Fibroblast of skin of scalp (primary cell): ENCODE measurements at regions not wholly inside any gene's neighbourhood (a gene's known extent, or its start where the extent isn't known, plus 50 kb on each side); places are given as distances from the start of the nearest gene placed in this dataset.

Source experiments
- DNase-seq: peaks from one replicate; pipeline ENCODE4 v3.0.0-alpha.2; 2013

GRCh38 chr3:72340056-72340455 lies 508.2 kb downstream of the SHQ1 start:
- no peak for DNase-seq

GRCh38 chr3:72339670-72340030 lies 508.6 kb downstream of the SHQ1 start:
- no peak for DNase-seq

GRCh38 chr3:72338942-72339669 lies 509.1 kb downstream of the SHQ1 start:
- peak; percentile 79 for DNase-seq

- no peak for DNase-seq
Measured at GRCh38 chr3:72338082-72338941, 509.9 kb downstream of the SHQ1 start.

DNA sequence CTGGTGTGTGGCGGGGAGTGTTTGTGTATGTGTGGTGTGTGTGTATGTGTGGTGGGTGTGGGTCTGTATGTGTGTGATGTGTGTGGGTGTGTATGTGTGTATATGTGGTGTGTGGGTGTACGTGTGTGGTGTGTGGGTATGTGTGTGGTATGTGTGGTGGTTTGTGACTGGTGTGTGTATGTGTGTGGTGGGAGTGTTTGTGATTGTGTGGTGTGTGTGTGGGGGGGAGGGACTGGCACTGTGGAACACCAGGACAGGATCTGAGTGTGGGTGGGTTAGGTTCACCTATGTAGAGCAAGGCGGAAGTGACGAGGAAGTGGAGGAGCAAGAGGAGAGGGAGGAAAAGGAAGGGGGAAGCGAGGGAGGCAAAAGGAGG lies 510.8 kb downstream of the SHQ1 start:
- no peak for DNase-seq

- DNase-seq, result peak; percentile 85
Measured at GRCh38 chr3:72336821-72337479, 511.3 kb downstream of the SHQ1 start.

DNA sequence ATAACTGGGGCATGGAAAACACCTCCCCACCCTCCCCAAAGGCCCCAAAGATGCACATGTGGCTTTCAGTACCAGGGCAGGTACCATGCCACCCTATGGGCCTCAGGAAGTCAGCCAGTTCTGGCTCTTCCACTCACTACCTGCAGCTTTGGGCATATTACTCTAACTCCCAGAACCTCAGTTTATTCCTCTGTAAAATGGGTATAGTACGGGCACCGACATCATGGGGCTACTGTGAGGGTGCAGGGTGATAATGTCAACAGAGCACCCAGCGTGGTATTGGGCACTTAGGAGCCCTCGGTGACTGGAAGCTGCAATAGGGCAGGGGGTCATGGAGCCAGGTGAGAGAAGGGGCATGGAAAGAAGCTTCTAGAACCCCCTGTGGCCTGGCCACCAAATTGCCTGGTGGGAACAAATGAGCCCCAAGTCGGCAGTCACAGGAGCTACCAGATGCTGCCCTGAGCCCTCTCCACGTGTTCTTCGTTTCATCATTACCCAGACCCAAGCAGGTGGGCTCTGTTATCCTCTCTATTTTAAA lies 512.1 kb downstream of the SHQ1 start:
- no peak for DNase-seq

GRCh38 chr3:72335458-72336095 lies 512.7 kb downstream of the SHQ1 start:
- peak; percentile 77 for DNase-seq

DNA sequence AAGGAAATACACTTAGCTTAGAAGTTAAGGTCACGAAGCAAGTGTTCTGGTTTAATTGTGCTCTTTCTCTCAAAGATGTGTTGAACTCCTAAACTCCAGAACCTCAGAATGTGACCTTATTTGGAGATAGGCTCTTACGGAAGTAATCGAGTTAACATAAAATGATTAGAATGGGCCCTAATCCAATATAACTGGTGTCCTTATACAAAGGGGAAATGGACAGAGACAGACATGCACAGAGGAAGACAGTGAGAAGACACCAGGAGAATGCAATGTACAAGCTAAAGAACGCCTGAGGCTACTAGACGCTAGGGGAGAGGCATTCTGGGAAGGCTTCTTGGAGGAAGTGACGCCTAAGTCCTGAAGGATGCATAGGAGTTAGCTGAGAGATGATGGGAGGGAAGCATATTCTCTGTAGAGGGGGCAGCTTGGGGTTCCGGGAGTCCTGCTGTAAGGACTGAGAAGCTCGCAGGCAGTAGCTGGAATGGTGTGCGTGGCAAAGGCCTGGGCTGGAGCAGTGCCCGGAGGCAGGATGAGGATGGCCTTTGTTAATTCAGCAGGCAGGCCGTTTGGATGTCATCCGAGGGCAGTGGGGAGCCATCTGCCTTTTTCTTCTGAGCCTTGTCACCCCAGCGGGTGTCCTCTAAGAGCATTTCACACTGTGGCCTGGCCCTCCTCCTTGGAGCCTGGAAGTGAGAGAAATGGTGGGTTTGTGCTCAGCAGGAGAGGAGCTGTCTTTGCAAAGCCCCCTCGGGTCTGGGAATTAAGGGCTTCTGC lies 513.4 kb downstream of the SHQ1 start:
- peak; percentile 73 for DNase-seq

DNA sequence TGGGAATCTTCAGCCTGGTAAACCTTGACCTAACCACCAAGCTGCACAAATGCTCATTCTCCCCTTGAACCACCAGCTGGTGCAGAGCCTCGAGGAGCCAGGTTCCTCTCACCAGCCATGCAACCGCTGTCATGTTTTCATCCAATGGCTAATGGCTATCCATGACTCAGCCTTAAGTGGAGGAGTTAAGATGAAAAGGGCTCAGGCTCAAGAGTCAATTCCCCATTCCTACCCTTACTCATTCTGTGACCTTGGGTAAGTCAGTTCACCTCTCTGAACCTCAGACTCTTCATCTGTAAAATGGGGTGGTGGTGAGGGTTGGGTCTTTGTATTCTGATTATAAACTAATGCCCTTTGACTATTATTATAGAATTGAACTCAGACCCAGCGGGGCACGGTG lies 515.6 kb downstream of the SHQ1 start:
- no peak for DNase-seq

DNA sequence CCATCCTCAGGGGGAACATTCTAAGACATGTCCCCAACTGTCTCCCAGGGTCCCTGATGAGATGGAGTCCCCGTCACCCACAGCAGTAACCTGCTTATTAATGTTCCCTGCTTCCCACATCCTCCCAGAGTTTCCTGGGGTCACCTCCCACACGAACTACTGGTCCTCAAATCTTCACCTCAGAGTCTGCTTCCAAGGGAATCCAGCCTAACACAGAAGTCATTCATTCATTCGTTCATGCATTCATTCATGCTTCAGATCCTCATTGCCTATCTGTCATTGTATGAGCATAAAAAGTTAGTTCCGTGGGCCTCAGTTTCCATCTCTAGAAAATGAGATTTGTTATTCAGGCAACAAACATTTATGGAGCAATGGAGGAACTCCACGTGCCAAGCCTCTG lies 516.2 kb downstream of the SHQ1 start:
- no peak for DNase-seq

- DNase-seq, result no peak
Measured at GRCh38 chr3:72331076-72331475, 517.2 kb downstream of the SHQ1 start.

DNA sequence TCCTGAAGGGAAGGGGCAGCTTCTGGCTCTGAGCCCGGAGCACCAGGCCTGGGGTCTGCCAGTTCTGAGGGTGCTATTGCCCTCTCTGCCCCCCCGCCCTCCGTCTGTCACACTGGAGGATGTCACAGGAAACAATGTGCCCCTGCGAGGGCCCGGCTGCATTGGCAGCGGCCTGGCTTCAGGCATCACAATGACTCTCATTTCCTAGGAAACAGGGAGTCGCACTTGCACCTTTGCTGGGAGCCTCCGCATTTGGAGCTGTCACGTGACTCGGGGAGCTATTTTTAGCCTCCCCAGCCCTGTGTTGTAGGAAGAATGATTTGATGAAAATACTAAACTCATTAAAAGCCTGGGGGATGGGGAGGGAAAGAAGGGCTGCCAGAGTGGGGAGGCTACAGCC lies 518.9 kb downstream of the SHQ1 start:
- DNase-seq, result peak; percentile 42

- DNase-seq, result no peak
Measured at GRCh38 chr3:72328755-72329277, 519.4 kb downstream of the SHQ1 start.

GRCh38 chr3:72327008-72327407 lies 521.2 kb downstream of the SHQ1 start:
- DNase-seq, result no peak

GRCh38 chr3:72324253-72324811 lies 523.9 kb downstream of the SHQ1 start:
- DNase-seq, result no peak

DNA sequence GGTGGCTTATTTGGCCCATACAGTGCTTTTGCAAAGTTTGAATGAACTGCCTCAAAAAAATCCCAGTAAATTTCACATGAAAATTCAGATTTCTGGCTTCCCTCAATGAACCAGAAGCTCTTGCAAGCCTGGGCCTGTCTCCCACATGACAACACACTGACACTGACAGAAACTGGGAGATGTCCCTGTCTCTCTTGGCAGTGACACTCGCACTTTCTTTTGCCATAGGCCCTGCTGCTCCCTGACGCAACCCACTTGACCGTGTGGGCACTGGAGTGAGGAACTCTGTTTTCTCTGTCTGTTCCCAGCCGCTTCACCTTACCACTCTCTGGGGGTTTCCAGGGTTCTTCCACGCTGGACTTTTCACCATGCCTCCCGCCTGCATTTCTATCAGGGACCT lies 524.5 kb downstream of the SHQ1 start:
- no peak for DNase-seq

DNA sequence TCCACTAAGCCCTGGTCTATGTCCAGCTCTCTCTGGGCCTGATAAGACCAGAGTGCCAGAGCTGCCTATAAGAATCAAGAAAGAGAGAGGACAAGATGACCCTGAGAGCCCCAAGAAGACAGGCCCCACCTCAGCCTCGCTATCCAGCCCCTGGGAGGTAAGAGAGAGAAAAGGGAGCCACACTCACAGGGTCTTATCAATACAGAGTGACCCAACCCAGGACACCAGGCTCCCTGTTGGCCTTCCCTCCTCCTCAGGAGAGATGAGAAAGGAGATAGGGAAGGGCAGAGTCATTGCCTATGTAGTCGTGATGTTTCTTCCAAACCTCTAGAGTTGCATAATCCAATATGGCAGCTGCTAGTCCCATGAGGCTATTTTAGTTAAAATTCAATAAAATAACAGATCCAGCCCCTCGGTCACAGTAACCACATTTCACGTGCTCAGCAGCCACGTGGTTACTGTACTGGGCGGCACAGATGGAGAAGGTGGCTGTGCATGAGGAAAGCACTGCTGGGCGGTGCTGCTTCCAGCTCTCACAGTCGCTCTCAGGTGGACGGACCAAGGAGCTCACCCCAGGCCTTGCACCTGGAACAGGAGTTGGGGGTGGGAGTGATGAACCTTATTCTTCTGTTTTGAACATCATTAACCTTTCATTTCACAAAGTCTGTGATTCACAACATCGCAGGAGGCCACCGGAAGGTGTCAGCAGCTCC lies 525.8 kb downstream of the SHQ1 start:
- DNase-seq, result no peak

DNA sequence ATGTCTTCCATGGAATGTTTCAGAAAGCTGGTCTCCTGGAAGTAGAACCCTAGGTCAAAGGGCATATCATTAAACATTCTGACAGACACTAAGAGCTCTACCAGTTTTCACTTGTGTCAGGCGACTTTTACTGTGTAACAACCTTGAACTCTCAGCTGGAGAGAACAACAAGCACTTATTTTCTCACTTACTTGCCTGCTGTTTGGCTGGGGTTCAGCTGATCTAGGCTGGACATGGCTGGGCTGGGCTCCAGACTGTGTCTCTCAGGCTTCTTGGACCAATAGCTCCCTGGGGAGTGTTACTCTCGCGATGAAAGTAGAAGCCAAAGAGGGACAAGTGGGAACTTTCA lies 527.3 kb downstream of the SHQ1 start:
- DNase-seq, result no peak

GRCh38 chr3:72320095-72320954 lies 527.9 kb downstream of the SHQ1 start:
- no peak for DNase-seq
